ENCODE measurements at regions not wholly inside any gene's neighbourhood (a gene's known extent, or its start where the extent isn't known, plus 50 kb on each side); places are given as distances from the start of the nearest gene placed in this dataset.

DNA sequence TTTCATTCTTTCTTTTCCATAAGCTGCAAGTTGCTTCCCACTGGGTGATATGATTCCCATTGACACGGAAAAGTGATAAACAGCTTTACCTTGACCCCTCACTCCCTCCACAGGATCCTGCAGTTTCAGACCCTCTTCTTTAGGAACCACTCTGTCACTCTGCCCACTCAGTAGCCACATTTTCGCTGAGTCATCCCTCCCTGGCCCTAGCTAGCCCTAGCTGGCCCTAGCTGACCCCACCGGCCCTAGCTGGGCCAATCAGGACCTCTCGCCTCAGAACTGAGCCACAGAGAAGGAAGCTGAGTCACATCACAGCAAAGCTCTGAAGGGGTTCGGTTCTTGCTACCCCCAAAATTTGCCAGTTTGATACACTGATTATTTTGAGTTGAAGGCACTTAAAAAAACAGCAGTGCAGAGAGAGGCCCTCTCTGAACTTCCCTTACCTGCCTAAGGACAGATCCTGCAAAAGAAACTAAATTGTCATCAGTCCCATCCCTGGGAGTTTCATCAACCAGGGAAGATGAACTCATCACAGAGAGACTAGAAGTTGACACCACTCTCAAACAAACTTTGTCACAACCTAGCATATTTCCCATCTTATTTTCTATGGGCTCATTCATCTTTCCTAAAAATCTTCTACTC lies 233.5 kb upstream of the PROK2 start:
- Histone ChIP-seq H3K36me3 (ENCODE audit: control insufficient read depth, insufficient read depth, low read length) (no peaks in the 10 kb centered on the region), H3K27me3 (ENCODE audit: control insufficient read depth, insufficient read depth, low read length) (no peaks in the 10 kb centered on the region), H3K4me1 (ENCODE audit: control insufficient read depth, insufficient read depth, low read length) (no peaks in the 10 kb centered on the region), H3K9me3 (ENCODE audit: control insufficient read depth, insufficient read depth, low read length) (peaks cover 10% of the 10 kb centered on the region), H3K4me3 (ENCODE audit: low read depth, low read length) (no peak overlapping the region), H3K9ac (ENCODE audit: low read depth, low read length) (no peak overlapping the region)

GRCh38 chr3:72017935-72018334 lies 233.0 kb upstream of the PROK2 start:
- Histone ChIP-seq H3K9me3 (ENCODE audit: control insufficient read depth, insufficient read depth, low read length) (peaks cover 10% of the 10 kb centered on the region), H3K4me1 (ENCODE audit: control insufficient read depth, insufficient read depth, low read length) (no peaks in the 10 kb centered on the region), H3K36me3 (ENCODE audit: control insufficient read depth, insufficient read depth, low read length) (no peaks in the 10 kb centered on the region), H3K4me3 (ENCODE audit: low read depth, low read length) (no peak overlapping the region), H3K9ac (ENCODE audit: low read depth, low read length) (no peak overlapping the region), H3K27me3 (ENCODE audit: control insufficient read depth, insufficient read depth, low read length) (no peaks in the 10 kb centered on the region)

GRCh38 chr3:72017311-72017710 lies 232.4 kb upstream of the PROK2 start:
- H3K36me3 ChIP-seq (ENCODE audit: control insufficient read depth, insufficient read depth, low read length): no peaks in the 10 kb centered on the region
- H3K9me3 ChIP-seq (ENCODE audit: control insufficient read depth, insufficient read depth, low read length): peaks cover 5% of the 10 kb centered on the region
- H3K4me1 ChIP-seq (ENCODE audit: control insufficient read depth, insufficient read depth, low read length): no peaks in the 10 kb centered on the region
- H3K4me3 ChIP-seq (ENCODE audit: low read depth, low read length): no peak overlapping the region
- no peak overlapping the region for H3K9ac ChIP-seq (ENCODE audit: low read depth, low read length)
- H3K27me3 ChIP-seq (ENCODE audit: control insufficient read depth, insufficient read depth, low read length): no peaks in the 10 kb centered on the region

DNA sequence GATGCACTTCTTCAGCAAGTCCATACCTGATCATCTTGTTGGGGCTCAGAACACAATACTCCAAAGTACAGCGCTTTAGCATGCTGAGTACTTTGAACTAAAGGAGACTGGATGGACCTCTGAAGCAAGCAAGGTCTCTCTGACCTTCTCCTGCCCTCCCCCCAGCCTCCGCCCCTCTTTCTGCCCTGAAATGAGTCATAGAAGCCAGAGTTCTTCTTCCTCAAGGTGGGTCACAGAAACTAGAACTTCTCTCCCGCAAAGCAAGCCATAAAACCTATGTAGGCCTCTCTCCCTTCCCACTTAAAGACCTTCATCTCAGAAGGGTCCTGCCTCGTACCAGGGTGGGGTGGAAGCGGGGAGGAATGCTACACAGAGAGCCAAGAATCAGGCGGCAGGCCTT lies 230.5 kb upstream of the PROK2 start:
- Histone ChIP-seq H3K27me3 (ENCODE audit: control insufficient read depth, insufficient read depth, low read length) (no peaks in the 10 kb centered on the region), H3K9ac (ENCODE audit: low read depth, low read length) (no peak overlapping the region), H3K4me3 (ENCODE audit: low read depth, low read length) (no peak overlapping the region), H3K9me3 (ENCODE audit: control insufficient read depth, insufficient read depth, low read length) (no peaks in the 10 kb centered on the region), H3K36me3 (ENCODE audit: control insufficient read depth, insufficient read depth, low read length) (no peaks in the 10 kb centered on the region), H3K4me1 (ENCODE audit: control insufficient read depth, insufficient read depth, low read length) (no peaks in the 10 kb centered on the region)

DNA sequence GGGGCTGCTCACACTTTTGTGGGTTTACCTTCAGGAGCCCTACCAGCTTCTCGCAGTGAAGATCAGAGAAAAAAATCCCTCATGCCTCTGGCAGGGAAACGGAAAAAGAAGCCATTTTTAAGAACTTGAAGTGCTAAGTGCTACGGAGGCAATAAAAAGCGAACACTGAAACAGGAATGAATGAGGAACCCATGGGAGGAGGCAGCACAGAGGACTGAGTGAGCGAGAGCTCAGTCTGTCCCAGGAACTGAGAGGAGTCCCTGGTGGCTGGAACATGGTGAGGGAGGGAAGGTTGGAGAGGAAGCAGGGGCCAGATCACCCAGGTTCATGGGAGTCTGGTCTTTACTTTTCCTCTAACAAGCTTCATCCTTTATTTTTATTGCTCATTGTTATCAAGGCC lies 228.1 kb upstream of the PROK2 start:
- Histone ChIP-seq H3K27me3 (ENCODE audit: control insufficient read depth, insufficient read depth, low read length) (no peaks in the 10 kb centered on the region), H3K36me3 (ENCODE audit: control insufficient read depth, insufficient read depth, low read length) (no peaks in the 10 kb centered on the region), H3K4me3 (ENCODE audit: low read depth, low read length) (no peak overlapping the region), H3K9ac (ENCODE audit: low read depth, low read length) (no peak overlapping the region), H3K9me3 (ENCODE audit: control insufficient read depth, insufficient read depth, low read length) (no peaks in the 10 kb centered on the region), H3K4me1 (ENCODE audit: control insufficient read depth, insufficient read depth, low read length) (no peaks in the 10 kb centered on the region)

- H3K4me1 ChIP-seq (ENCODE audit: control insufficient read depth, insufficient read depth, low read length): no peaks in the 10 kb centered on the region
- H3K9me3 ChIP-seq (ENCODE audit: control insufficient read depth, insufficient read depth, low read length): no peaks in the 10 kb centered on the region
- H3K4me3 ChIP-seq (ENCODE audit: low read depth, low read length): no peak overlapping the region
- no peak overlapping the region for H3K9ac ChIP-seq (ENCODE audit: low read depth, low read length)
- no peaks in the 10 kb centered on the region for H3K27me3 ChIP-seq (ENCODE audit: control insufficient read depth, insufficient read depth, low read length)
- no peaks in the 10 kb centered on the region for H3K36me3 ChIP-seq (ENCODE audit: control insufficient read depth, insufficient read depth, low read length)
Measured at GRCh38 chr3:72012363-72012762, 227.4 kb upstream of the PROK2 start.

GRCh38 chr3:72011485-72011884 lies 226.5 kb upstream of the PROK2 start:
- H3K9ac ChIP-seq (ENCODE audit: low read depth, low read length): no peak overlapping the region
- no peaks in the 10 kb centered on the region for H3K4me1 ChIP-seq (ENCODE audit: control insufficient read depth, insufficient read depth, low read length)
- no peaks in the 10 kb centered on the region for H3K36me3 ChIP-seq (ENCODE audit: control insufficient read depth, insufficient read depth, low read length)
- no peaks in the 10 kb centered on the region for H3K27me3 ChIP-seq (ENCODE audit: control insufficient read depth, insufficient read depth, low read length)
- H3K9me3 ChIP-seq (ENCODE audit: control insufficient read depth, insufficient read depth, low read length): peaks cover 5% of the 10 kb centered on the region
- H3K4me3 ChIP-seq (ENCODE audit: low read depth, low read length): no peak overlapping the region

- no peaks in the 10 kb centered on the region for H3K27me3 ChIP-seq (ENCODE audit: control insufficient read depth, insufficient read depth, low read length)
- H3K4me1 ChIP-seq (ENCODE audit: control insufficient read depth, insufficient read depth, low read length): no peaks in the 10 kb centered on the region
- peaks cover 6% of the 10 kb centered on the region for H3K9me3 ChIP-seq (ENCODE audit: control insufficient read depth, insufficient read depth, low read length)
- no peaks in the 10 kb centered on the region for H3K36me3 ChIP-seq (ENCODE audit: control insufficient read depth, insufficient read depth, low read length)
- H3K4me3 ChIP-seq (ENCODE audit: low read depth, low read length): no peak overlapping the region
- no peak overlapping the region for H3K9ac ChIP-seq (ENCODE audit: low read depth, low read length)
Measured at GRCh38 chr3:72009851-72010443, 225.0 kb upstream of the PROK2 start.

GRCh38 chr3:72008226-72008996 lies 223.5 kb upstream of the PROK2 start:
- Histone ChIP-seq H3K27me3 (ENCODE audit: control insufficient read depth, insufficient read depth, low read length) (no peaks in the 10 kb centered on the region), H3K9me3 (ENCODE audit: control insufficient read depth, insufficient read depth, low read length) (peaks cover 6% of the 10 kb centered on the region), H3K36me3 (ENCODE audit: control insufficient read depth, insufficient read depth, low read length) (no peaks in the 10 kb centered on the region), H3K9ac (ENCODE audit: low read depth, low read length) (no peak overlapping the region), H3K4me3 (ENCODE audit: low read depth, low read length) (no peak overlapping the region), H3K4me1 (ENCODE audit: control insufficient read depth, insufficient read depth, low read length) (peaks cover 3% of the 10 kb centered on the region)

DNA sequence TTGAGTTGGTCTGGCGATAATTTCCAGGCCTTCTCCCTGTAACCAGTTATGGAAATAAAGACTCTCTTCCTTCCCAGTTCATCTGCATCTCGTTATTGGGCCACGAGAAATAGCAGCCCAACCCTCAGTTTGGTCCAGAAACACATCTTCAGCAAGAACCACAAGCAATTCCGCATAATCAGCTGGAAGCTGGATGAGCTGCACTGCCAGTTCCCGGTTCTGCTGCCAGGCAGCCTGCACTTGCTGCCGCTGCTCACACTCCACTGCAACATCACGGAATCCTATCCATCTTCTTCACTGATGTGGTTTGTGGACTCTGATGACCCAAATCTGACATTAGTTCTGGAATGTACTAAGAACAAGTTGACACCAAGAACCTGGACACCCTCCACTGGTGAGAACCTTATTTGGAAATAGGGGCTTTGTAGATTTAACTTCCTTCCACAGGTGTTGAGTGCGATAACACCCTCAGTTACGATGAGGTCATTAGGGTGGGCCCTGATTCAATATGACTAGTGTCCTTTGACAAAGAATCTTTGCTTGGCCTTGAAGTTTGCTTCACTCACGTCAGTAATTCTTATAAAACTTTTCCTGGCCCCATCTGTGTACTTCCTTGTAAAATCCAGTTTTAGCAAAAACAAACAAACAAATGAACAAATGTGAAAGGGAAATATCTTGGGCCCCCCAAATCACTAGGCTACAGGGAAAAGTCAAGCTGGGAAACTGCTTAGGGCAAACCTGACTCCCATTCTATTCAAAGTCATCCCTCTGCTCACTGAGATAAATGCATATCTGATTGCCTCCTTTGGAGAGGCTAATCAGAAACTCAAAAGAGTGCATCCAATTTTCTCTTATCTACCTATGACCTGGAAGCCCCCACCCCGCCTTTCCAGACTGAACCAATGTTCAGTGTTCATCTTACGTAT lies 221.9 kb upstream of the PROK2 start:
- peaks cover 3% of the 10 kb centered on the region for H3K4me1 ChIP-seq (ENCODE audit: control insufficient read depth, insufficient read depth, low read length)

DNA sequence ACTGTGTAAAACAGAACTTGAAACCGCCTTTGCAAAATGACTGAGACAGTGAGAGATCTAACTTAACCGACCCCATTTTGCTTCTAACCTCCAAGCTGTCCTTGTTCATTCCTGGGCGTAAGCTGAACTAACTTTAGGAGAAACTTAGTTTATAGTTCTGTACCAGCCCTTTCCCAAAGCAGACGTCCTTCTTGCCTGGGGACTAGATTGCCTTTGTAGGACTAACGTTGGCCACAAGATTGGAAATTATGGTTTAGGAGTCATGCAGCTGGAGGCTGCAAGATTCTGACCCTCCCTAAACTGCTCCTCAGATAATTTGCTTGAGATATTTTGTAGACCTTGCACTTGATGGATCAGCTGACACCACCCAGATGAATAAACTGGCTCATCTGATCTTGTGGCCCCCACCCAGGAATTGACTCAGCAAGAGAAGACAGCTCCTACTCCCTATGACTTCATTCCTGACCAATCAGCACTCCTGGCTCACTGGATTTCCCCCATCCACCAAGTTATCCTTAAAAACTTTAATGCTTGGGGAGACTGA lies 219.9 kb upstream of the PROK2 start:
- Histone ChIP-seq H3K4me1 (ENCODE audit: control insufficient read depth, insufficient read depth, low read length) (peaks cover 3% of the 10 kb centered on the region), H3K9me3 (ENCODE audit: control insufficient read depth, insufficient read depth, low read length) (peaks cover 6% of the 10 kb centered on the region), H3K4me3 (ENCODE audit: low read depth, low read length) (no peak overlapping the region), H3K36me3 (ENCODE audit: control insufficient read depth, insufficient read depth, low read length) (no peaks in the 10 kb centered on the region), H3K27me3 (ENCODE audit: control insufficient read depth, insufficient read depth, low read length) (no peaks in the 10 kb centered on the region), H3K9ac (ENCODE audit: low read depth, low read length) (no peak overlapping the region)

More for the DNA sequence above, 221.9 kb upstream of the PROK2 start:
- Histone ChIP-seq H3K9ac (ENCODE audit: low read depth, low read length) (no peak overlapping the region), H3K4me3 (ENCODE audit: low read depth, low read length) (no peak overlapping the region), H3K27me3 (ENCODE audit: control insufficient read depth, insufficient read depth, low read length) (no peaks in the 10 kb centered on the region), H3K36me3 (ENCODE audit: control insufficient read depth, insufficient read depth, low read length) (no peaks in the 10 kb centered on the region), H3K9me3 (ENCODE audit: control insufficient read depth, insufficient read depth, low read length) (peaks cover 6% of the 10 kb centered on the region)
